ENCODE measurements at regions not wholly inside any gene's neighbourhood (a gene's known extent, or its start where the extent isn't known, plus 50 kb on each side); places are given as distances from the start of the nearest gene placed in this dataset.

DNA sequence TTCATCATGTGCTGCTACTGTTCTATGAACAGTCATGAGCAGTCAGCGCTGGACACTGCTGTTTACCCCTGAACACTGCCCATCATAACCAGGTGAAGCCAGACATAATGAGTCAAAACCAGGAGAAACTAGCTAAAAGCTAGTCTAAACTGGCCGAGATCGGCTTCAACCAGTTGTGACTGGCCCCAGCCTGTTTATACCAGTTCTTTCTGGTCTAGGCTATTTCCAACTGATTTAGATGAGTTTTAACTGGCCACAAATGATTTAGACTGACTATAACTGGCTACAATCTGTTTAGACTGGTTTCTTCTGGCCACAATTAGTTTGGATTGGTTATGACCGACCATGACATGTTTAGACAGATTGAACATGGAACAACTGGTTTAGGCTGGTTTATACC is 348.3 kb upstream of the CAMK1G start:
- Mint-ChIP-seq H3K4me1 (ENCODE audit: low read depth, unreplicated experiment) (no peaks in the 10 kb centered on the region), H3K27me3 (ENCODE audit: low read depth, unreplicated experiment) (no peaks in the 10 kb centered on the region), H3K36me3 (ENCODE audit: low read depth, unreplicated experiment) (no peaks in the 10 kb centered on the region), H3K4me3 (ENCODE audit: unreplicated experiment) (no peak overlapping the region), H3K27ac (ENCODE audit: unreplicated experiment) (no peak overlapping the region), H3K9me3 (ENCODE audit: unreplicated experiment) (peaks cover 8% of the 10 kb centered on the region)
- no peak overlapping the region for H3K27ac ChIP-seq (ENCODE audit: low read depth, low read length)
- no peaks in the 10 kb centered on the region for H4K20me1 ChIP-seq (ENCODE audit: insufficient read depth, low read length)
- no peaks in the 10 kb centered on the region for H3K4me1 ChIP-seq (ENCODE audit: insufficient read depth, low read length)
- H3K36me3 ChIP-seq (ENCODE audit: insufficient read depth, low read length) = no peaks in the 10 kb centered on the region
- no peak overlapping the region for H2AFZ ChIP-seq (ENCODE audit: low read depth, low read length)
- H3K9ac ChIP-seq (ENCODE audit: low read length) = no peak overlapping the region
- DNase-seq (ENCODE audit: low read depth) = no peak
- H3K4me2 ChIP-seq (ENCODE audit: low read length) = no peak overlapping the region
- H3K9me3 ChIP-seq (ENCODE audit: insufficient read depth, low read depth, low read length) = peaks cover 3% of the 10 kb centered on the region
- no peak for FAIRE-seq
- no peaks in the 10 kb centered on the region for H3K79me2 ChIP-seq (ENCODE audit: insufficient read depth, low read length)
- H3K27me3 ChIP-seq (ENCODE audit: insufficient read depth, low read length) = no peaks in the 10 kb centered on the region
- no peak overlapping the region for H3K4me3 ChIP-seq (ENCODE audit: insufficient read depth, low read depth, low read length)
- TF ChIP-seq, protein P1, sequence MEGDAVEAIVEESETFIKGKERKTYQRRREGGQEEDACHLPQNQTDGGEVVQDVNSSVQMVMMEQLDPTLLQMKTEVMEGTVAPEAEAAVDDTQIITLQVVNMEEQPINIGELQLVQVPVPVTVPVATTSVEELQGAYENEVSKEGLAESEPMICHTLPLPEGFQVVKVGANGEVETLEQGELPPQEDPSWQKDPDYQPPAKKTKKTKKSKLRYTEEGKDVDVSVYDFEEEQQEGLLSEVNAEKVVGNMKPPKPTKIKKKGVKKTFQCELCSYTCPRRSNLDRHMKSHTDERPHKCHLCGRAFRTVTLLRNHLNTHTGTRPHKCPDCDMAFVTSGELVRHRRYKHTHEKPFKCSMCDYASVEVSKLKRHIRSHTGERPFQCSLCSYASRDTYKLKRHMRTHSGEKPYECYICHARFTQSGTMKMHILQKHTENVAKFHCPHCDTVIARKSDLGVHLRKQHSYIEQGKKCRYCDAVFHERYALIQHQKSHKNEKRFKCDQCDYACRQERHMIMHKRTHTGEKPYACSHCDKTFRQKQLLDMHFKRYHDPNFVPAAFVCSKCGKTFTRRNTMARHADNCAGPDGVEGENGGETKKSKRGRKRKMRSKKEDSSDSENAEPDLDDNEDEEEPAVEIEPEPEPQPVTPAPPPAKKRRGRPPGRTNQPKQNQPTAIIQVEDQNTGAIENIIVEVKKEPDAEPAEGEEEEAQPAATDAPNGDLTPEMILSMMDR (IDR thresholded peaks at IDR 0.05; ENCODE audit: insufficient read depth, low read depth, low read length) = no peak
- no peak for TF ChIP-seq EZH2 (IDR thresholded peaks at IDR 0.05; ENCODE audit: insufficient read depth, low read length)

DNA sequence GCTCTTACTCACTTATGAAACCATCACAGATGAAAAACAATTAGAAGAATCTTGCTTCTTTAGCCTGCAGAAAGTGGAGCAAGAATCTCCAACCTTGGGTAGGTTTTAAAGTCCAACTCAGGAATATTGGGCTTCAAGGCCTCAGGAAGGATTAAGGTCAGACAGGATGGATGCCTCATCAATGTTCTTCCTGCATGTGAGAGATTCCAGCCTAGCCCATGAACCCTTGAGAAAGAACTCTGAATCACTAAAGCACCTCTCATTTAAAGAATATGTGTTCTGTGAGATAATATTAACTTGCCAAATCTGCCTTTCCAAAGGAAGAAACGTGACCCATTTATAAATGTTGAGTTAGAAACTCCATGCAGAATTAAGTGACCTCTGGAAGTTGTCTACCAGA is 345.2 kb upstream of the CAMK1G start:
- TF ChIP-seq, protein P1 (IDR thresholded peaks at IDR 0.05; ENCODE audit: insufficient read depth, low read depth, low read length) = no peak
- no peak for TF ChIP-seq EZH2 (IDR thresholded peaks at IDR 0.05; ENCODE audit: insufficient read depth, low read length)
- Histone ChIP-seq H3K4me1 (ENCODE audit: insufficient read depth, low read length) (no peaks in the 10 kb centered on the region), H3K9ac (ENCODE audit: low read length) (no peak overlapping the region), H3K9me3 (ENCODE audit: insufficient read depth, low read depth, low read length) (no peaks in the 10 kb centered on the region), H4K20me1 (ENCODE audit: insufficient read depth, low read length) (no peaks in the 10 kb centered on the region), H3K27ac (ENCODE audit: low read depth, low read length) (no peak overlapping the region), H3K4me3 (ENCODE audit: insufficient read depth, low read depth, low read length) (no peak overlapping the region), H3K4me2 (ENCODE audit: low read length) (no peak overlapping the region), H3K27me3 (ENCODE audit: insufficient read depth, low read length) (no peaks in the 10 kb centered on the region), H3K79me2 (ENCODE audit: insufficient read depth, low read length) (no peaks in the 10 kb centered on the region), H2AFZ (ENCODE audit: low read depth, low read length) (no peak overlapping the region), H3K36me3 (ENCODE audit: insufficient read depth, low read length) (no peaks in the 10 kb centered on the region)
- H3K36me3 Mint-ChIP-seq (ENCODE audit: low read depth, unreplicated experiment) = no peaks in the 10 kb centered on the region
- H3K4me3 Mint-ChIP-seq (ENCODE audit: unreplicated experiment) = no peak overlapping the region
- H3K27me3 Mint-ChIP-seq (ENCODE audit: low read depth, unreplicated experiment) = peaks cover 14% of the 10 kb centered on the region
- DNase-seq (ENCODE audit: low read depth) (no peak), FAIRE-seq (no peak)
- H3K4me1 Mint-ChIP-seq (ENCODE audit: low read depth, unreplicated experiment) = no peaks in the 10 kb centered on the region
- no peak overlapping the region for H3K27ac Mint-ChIP-seq (ENCODE audit: unreplicated experiment)
- H3K9me3 Mint-ChIP-seq (ENCODE audit: unreplicated experiment) = no peaks in the 10 kb centered on the region

GRCh38 chr1:209240351-209240750 is 343.2 kb upstream of the CAMK1G start:
- Mint-ChIP-seq H3K9me3 (ENCODE audit: unreplicated experiment) (no peaks in the 10 kb centered on the region), H3K4me1 (ENCODE audit: low read depth, unreplicated experiment) (no peaks in the 10 kb centered on the region), H3K4me3 (ENCODE audit: unreplicated experiment) (no peak overlapping the region), H3K27ac (ENCODE audit: unreplicated experiment) (no peak overlapping the region), H3K27me3 (ENCODE audit: low read depth, unreplicated experiment) (peaks cover 16% of the 10 kb centered on the region), H3K36me3 (ENCODE audit: low read depth, unreplicated experiment) (no peaks in the 10 kb centered on the region)
- no peak overlapping the region for H3K27ac ChIP-seq (ENCODE audit: low read depth, low read length)
- no peaks in the 10 kb centered on the region for H3K4me1 ChIP-seq (ENCODE audit: insufficient read depth, low read length)
- H3K36me3 ChIP-seq (ENCODE audit: insufficient read depth, low read length) = no peaks in the 10 kb centered on the region
- H3K9ac ChIP-seq (ENCODE audit: low read length) = no peak overlapping the region
- no peak for DNase-seq (ENCODE audit: low read depth)
- no peak overlapping the region for H3K4me2 ChIP-seq (ENCODE audit: low read length)
- no peaks in the 10 kb centered on the region for H3K27me3 ChIP-seq (ENCODE audit: insufficient read depth, low read length)
- no peak for FAIRE-seq
- no peak for TF ChIP-seq EZH2 (IDR thresholded peaks at IDR 0.05; ENCODE audit: insufficient read depth, low read length)
- TF ChIP-seq, protein P1 (IDR thresholded peaks at IDR 0.05; ENCODE audit: insufficient read depth, low read depth, low read length) = no peak
- H2AFZ ChIP-seq (ENCODE audit: low read depth, low read length) = no peak overlapping the region
- H4K20me1 ChIP-seq (ENCODE audit: insufficient read depth, low read length) = no peaks in the 10 kb centered on the region
- no peaks in the 10 kb centered on the region for H3K9me3 ChIP-seq (ENCODE audit: insufficient read depth, low read depth, low read length)
- no peaks in the 10 kb centered on the region for H3K79me2 ChIP-seq (ENCODE audit: insufficient read depth, low read length)
- H3K4me3 ChIP-seq (ENCODE audit: insufficient read depth, low read depth, low read length) = no peak overlapping the region
